ENCODE measurements at regions not wholly inside any gene's neighbourhood (a gene's known extent, or its start where the extent isn't known, plus 50 kb on each side); places are given as distances from the start of the nearest gene placed in this dataset.

DNA sequence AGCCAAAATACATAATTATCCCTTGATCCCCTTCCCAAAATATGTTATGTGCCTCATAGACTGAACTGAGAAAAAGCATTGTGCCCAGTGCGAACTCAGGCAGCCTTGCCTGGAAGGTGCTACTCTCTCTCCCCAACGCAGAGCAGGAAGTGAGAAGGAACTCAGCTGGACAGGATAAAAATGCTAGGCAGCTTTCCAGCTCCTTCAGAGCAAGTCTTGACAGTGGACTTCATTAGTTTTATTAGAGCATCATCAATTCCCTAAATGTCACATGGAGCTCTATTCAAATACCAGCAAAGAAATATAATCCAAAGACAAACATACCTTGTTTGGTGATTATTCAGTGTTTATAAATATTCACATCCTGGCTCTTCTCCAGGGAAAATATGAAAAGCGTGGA lies 202.4 kb downstream of the RFC3 start:
- intact Hi-C loops (cut with DNase I; ENCODE audit: low total_unique reads) = no loop called here
- no peaks in the 10 kb centered on the region for H3K27me3 ChIP-seq
- no peaks in the 10 kb centered on the region for H3K9me3 ChIP-seq
- H3K4me3 ChIP-seq = no peak overlapping the region
- no peak overlapping the region for H3K27ac ChIP-seq
- no peak for DNase-seq
- H3K36me3 ChIP-seq (ENCODE audit: low read depth, missing control alignments) = no peaks in the 10 kb centered on the region
- WGBS, 2 donors = 82 to 85% methylated on average over 3 of the region's 3 CpGs
- H3K4me1 ChIP-seq = no peaks in the 10 kb centered on the region
- no peak for TF ChIP-seq POLR2A (IDR thresholded peaks at IDR 0.05)
- TF ChIP-seq, protein P1, sequence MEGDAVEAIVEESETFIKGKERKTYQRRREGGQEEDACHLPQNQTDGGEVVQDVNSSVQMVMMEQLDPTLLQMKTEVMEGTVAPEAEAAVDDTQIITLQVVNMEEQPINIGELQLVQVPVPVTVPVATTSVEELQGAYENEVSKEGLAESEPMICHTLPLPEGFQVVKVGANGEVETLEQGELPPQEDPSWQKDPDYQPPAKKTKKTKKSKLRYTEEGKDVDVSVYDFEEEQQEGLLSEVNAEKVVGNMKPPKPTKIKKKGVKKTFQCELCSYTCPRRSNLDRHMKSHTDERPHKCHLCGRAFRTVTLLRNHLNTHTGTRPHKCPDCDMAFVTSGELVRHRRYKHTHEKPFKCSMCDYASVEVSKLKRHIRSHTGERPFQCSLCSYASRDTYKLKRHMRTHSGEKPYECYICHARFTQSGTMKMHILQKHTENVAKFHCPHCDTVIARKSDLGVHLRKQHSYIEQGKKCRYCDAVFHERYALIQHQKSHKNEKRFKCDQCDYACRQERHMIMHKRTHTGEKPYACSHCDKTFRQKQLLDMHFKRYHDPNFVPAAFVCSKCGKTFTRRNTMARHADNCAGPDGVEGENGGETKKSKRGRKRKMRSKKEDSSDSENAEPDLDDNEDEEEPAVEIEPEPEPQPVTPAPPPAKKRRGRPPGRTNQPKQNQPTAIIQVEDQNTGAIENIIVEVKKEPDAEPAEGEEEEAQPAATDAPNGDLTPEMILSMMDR (IDR thresholded peaks at IDR 0.05) = no peak

DNA sequence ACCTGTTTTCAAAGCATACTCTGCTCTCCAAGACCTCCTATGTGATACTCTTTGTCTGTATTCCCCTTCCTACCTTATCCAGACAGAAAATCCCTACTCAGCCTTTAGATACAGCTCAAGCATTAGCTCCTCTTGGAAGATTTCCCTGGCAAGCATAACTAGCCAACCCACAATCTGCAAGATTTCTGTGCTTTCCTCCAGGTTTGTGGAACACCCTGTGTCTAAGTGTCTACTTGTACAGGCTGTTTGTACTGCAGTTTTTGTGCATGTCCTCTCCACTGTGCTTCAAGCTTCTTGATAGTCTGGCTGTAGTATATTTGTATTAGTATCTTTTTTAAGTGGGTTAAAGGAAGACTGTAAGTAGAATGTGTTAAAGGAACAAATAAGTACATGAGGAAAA lies 203.7 kb downstream of the RFC3 start:
- intact Hi-C loops (cut with DNase I; ENCODE audit: low total_unique reads) = no loop called here
- TF ChIP-seq, protein P1 (IDR thresholded peaks at IDR 0.05) = no peak
- no peak for TF ChIP-seq POLR2A (IDR thresholded peaks at IDR 0.05)
- H3K9me3 ChIP-seq = no peaks in the 10 kb centered on the region
- no peak for DNase-seq
- H3K27ac ChIP-seq = no peak overlapping the region
- H3K36me3 ChIP-seq (ENCODE audit: low read depth, missing control alignments) = no peaks in the 10 kb centered on the region
- H3K27me3 ChIP-seq = no peaks in the 10 kb centered on the region
- H3K4me1 ChIP-seq = no peaks in the 10 kb centered on the region
- no peak overlapping the region for H3K4me3 ChIP-seq

DNA sequence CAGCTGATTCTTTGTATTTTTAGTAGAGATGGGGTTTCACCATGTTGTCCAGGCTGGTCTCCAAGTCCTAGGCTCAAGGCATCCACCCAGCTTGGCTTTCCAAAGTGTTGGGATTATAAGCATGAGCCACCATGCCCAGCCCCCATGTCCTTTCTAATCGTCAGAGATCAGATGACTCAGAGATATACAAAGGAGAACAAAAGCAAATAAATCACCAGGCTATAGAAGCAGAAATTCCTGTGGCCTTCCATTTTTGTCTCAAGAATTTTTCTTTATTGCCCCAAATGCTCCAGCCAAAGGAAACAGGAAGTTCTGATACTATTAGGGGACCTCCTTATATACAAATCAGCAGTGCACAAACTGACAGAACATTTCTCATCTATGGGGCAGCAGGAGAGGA lies 207.8 kb downstream of the RFC3 start:
- Histone ChIP-seq H3K27me3 (no peaks in the 10 kb centered on the region), H3K4me3 (no peak overlapping the region), H3K36me3 (ENCODE audit: low read depth, missing control alignments) (no peaks in the 10 kb centered on the region), H3K4me1 (no peaks in the 10 kb centered on the region), H3K27ac (no peak overlapping the region), H3K9me3 (no peaks in the 10 kb centered on the region)
- TF ChIP-seq, protein P1 (IDR thresholded peaks at IDR 0.05) = no peak
- TF ChIP-seq POLR2A (IDR thresholded peaks at IDR 0.05) = no peak
- 71 to 90% methylated on average over 1 of the region's 1 CpG for WGBS, 2 donors
- DNase-seq = no peak
- intact Hi-C loops (cut with DNase I; ENCODE audit: low total_unique reads) = no loop called here

DNA sequence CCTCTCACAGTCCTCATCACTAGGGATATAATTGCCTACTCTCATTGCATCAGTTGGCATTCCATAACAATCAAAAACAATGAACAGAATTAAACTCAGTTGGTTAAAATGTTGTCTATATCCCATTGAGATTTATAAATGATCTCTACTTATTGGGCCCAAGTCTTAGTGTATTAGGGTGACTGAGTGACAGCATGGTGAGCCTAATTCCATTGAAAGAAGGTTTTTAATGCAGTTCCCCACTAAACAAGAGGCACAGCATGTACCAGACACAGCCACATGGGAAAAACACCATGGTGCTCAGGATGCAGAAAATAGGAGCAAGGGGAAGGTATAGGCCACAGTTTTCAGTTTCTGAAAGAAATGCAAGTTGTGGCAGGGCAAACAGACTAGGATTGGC lies 208.4 kb downstream of the RFC3 start:
- TF ChIP-seq, protein P1 (IDR thresholded peaks at IDR 0.05) = no peak
- TF ChIP-seq POLR2A (IDR thresholded peaks at IDR 0.05) = no peak
- Histone ChIP-seq H3K4me3 (no peak overlapping the region), H3K27ac (no peak overlapping the region), H3K27me3 (no peaks in the 10 kb centered on the region), H3K36me3 (ENCODE audit: low read depth, missing control alignments) (no peaks in the 10 kb centered on the region), H3K9me3 (no peaks in the 10 kb centered on the region), H3K4me1 (no peaks in the 10 kb centered on the region)
- intact Hi-C loops (cut with DNase I; ENCODE audit: low total_unique reads) = no loop called here
- DNase-seq = no peak

DNA sequence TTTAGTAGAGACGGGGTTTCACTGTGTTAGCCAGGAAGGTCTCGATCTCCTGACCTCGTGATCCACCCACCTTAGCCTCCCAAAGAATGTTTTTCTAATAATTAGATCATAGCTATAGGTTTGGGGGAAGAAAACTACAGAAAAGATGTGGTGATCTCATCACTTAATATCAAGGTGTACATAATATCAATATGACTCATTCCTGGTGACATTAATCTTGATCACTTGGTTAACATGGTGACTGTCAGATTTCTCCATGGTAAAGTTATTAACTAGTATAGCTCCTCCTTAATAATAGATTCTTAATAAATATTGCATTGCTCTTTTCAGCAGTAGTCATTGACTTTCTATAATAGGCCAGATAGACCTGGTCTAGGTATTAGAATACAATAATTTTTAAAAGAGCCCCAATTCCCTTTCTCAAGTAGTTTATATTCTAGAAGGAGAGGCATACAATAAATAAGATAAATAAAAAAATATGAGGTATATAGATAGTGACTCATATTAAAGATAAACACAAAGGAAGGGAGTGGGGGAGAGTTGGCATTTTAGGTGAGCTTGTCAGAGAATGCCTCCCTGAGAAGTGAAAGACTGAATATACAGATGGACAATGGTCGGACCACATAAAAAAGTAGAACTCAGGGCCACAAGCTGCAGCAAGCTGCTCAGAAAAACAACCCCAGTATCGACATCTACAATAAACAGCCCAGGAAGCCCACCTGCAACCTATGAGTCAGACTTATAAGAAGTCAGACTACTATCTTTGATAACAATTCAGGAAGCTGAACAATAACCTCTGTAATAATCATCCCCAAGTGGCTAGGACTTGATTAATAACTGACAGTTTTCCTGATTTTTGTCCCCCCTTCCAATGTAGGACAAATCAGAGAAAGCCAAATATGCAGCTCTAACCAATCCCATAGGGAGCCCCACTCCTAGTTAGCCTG lies 210.8 kb downstream of the RFC3 start:
- DNase-seq = no peak
- WGBS, 2 donors = 94 to 96% methylated on average over 5 of the region's 5 CpGs
- Histone ChIP-seq H3K27me3 (no peaks in the 10 kb centered on the region), H3K9me3 (no peaks in the 10 kb centered on the region), H3K27ac (no peak overlapping the region), H3K4me1 (no peaks in the 10 kb centered on the region), H3K4me3 (no peak overlapping the region), H3K36me3 (ENCODE audit: low read depth, missing control alignments) (no peaks in the 10 kb centered on the region)
- no peak for TF ChIP-seq POLR2A (IDR thresholded peaks at IDR 0.05)
- TF ChIP-seq, protein P1 (IDR thresholded peaks at IDR 0.05) = no peak
- intact Hi-C loops (cut with DNase I; ENCODE audit: low total_unique reads) = no loop called here

Measured in testis (tissue), 2 donors.